H1 (cell line): ENCODE measurements at regions not wholly inside any gene's neighbourhood (a gene's known extent, or its start where the extent isn't known, plus 50 kb on each side); places are given as distances from the start of the nearest gene placed in this dataset.

Experiments used
- CHD1 ChIP-seq: IDR thresholded peaks from 2 replicates; pipeline ENCODE4 v1.6.1; 2012; ENCODE audit warnings: low read depth, low read length, improper control_type of control experiment
- EP300 ChIP-seq, 2 experiments: IDR thresholded peaks; 1 replicate in 1 of 2; 2 replicates in 1 of 2; pipeline ENCODE4 v1.6.1; 2011 to 2012; ENCODE audit warnings: low read depth in 2 of 2, low read length in 2 of 2, mild to moderate bottlenecking in 2 of 2, borderline replicate concordance in 1 of 2, inconsistent platforms in 1 of 2, moderate library complexity in 1 of 2
- JUND ChIP-seq: IDR thresholded peaks from 2 replicates; pipeline ENCODE4 v1.6.1; 2011; ENCODE audit warnings: mild to moderate bottlenecking, improper control_type of control experiment, low read length
- KDM1A ChIP-seq: fragments of 200-600, 300-600 bp; sonication (generic); IDR thresholded peaks from 2 replicates; pipeline ENCODE4 v1.7.1; 2016; ENCODE audit warnings: mild to moderate bottlenecking, low read length, borderline replicate concordance
- RFX5 ChIP-seq: IDR thresholded peaks from 2 replicates; pipeline ENCODE4 v1.6.1; 2011; ENCODE audit warnings: low read depth, low read length, improper control_type of control experiment, borderline replicate concordance
- SP1 ChIP-seq: IDR thresholded peaks from 2 replicates; pipeline ENCODE4 v1.6.1; 2011; ENCODE audit warnings: low read depth, low read length

- TF ChIP-seq KDM1A = no peak
- TF ChIP-seq EP300 (IDR thresholded peaks at IDR 0.05; ENCODE audit: borderline replicate concordance in 1 of 2, low read depth in 2 of 2, low read length in 2 of 2) = no peak
- no peak for TF ChIP-seq JUND
- TF ChIP-seq RFX5 = no peak
- TF ChIP-seq CHD1 = no peak
- no peak for TF ChIP-seq SP1
- TF ChIP-seq, all 59 proteins: peak for 0
These were observed 723.2 kb downstream of the UQCRFS1 start (continued) for GRCh38 chr19:28489776-28490175.
